Liver (tissue), 3 donors: ENCODE measurements at regions not wholly inside any gene's neighbourhood (a gene's known extent, or its start where the extent isn't known, plus 50 kb on each side); places are given as distances from the start of the nearest gene placed in this dataset.
"Not testable (repeated sequence)": the region's sequence is repeated elsewhere in the genome, so short reads cannot be mapped to it uniquely, and the experiment has no call there.

ENCODE experiments used
- EGR1 ChIP-seq, 2 donors: IDR thresholded peaks; 2 replicates each; pipeline ENCODE4 v1.6.1; 2016 to 2018; ENCODE audit warnings: antibody characterized with exemption in 2 of 2, low read depth in 2 of 2
- HNF4A ChIP-seq, 2 donors: conservative IDR thresholded peaks; 2 replicates each; pipeline ENCODE4 v1.6.1; 2016; ENCODE audit warnings: antibody characterized with exemption in 2 of 2, mild to moderate bottlenecking in 2 of 2
- NR2F2 ChIP-seq: IDR thresholded peaks from 2 replicates; pipeline ENCODE4 v1.6.1; 2016; ENCODE audit warnings: antibody characterized with exemption
- TAF1 ChIP-seq: conservative IDR thresholded peaks from 2 replicates; pipeline ENCODE4 v1.6.1; 2016; ENCODE audit warnings: antibody characterized with exemption, mild to moderate bottlenecking
- TF ChIP-seq, protein P1 (sequence below): fragments of 150-350 bp; IDR thresholded peaks from 2 replicates; pipeline ENCODE4 v1.5.1; 2017; ENCODE audit warnings: improper control_type of control experiment, low read depth, low read length; ENCODE audit not compliant: missing input control
- TF ChIP-seq, protein P2 (sequence below): IDR thresholded peaks from 2 replicates; pipeline ENCODE4 v1.6.1; 2016; ENCODE audit warnings: antibody characterized with exemption, mild to moderate bottlenecking
- TF ChIP-seq, protein P3 (sequence below): IDR thresholded peaks from 2 replicates; pipeline ENCODE4 v1.6.1; 2016; ENCODE audit warnings: antibody characterized with exemption
- donor health status: healthy.
- donor health status: healthy.

DNA sequence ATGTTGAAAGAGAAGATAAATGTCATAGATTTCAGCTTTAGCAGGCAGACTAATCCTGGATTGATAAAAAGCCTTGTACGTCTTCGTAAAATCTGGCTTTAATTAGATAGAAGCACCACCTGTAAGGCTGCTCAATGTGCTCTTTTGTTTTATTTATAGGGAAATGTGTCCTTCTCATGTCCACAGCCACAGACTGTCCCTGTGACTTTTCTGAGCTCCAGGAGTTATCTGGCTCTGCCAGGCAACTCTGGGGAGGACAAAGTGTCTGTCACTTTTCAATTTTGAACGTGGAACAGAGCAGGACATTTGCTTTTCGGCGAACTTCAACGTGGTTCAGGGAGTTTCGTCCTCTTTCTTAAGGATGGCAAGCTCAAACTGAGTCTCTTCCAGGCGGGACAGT is 203.0 kb upstream of the SPATA31A3 start:
- TF ChIP-seq, protein P1, sequence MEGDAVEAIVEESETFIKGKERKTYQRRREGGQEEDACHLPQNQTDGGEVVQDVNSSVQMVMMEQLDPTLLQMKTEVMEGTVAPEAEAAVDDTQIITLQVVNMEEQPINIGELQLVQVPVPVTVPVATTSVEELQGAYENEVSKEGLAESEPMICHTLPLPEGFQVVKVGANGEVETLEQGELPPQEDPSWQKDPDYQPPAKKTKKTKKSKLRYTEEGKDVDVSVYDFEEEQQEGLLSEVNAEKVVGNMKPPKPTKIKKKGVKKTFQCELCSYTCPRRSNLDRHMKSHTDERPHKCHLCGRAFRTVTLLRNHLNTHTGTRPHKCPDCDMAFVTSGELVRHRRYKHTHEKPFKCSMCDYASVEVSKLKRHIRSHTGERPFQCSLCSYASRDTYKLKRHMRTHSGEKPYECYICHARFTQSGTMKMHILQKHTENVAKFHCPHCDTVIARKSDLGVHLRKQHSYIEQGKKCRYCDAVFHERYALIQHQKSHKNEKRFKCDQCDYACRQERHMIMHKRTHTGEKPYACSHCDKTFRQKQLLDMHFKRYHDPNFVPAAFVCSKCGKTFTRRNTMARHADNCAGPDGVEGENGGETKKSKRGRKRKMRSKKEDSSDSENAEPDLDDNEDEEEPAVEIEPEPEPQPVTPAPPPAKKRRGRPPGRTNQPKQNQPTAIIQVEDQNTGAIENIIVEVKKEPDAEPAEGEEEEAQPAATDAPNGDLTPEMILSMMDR, result not testable (repeated sequence)
- not testable (repeated sequence) for TF ChIP-seq TAF1; HNF4A (conservative IDR thresholded peaks at IDR 0.05); NR2F2; EGR1 (IDR thresholded peaks at IDR 0.05; ENCODE audit: low read depth in 2 of 2)
- TF ChIP-seq, protein P2, sequence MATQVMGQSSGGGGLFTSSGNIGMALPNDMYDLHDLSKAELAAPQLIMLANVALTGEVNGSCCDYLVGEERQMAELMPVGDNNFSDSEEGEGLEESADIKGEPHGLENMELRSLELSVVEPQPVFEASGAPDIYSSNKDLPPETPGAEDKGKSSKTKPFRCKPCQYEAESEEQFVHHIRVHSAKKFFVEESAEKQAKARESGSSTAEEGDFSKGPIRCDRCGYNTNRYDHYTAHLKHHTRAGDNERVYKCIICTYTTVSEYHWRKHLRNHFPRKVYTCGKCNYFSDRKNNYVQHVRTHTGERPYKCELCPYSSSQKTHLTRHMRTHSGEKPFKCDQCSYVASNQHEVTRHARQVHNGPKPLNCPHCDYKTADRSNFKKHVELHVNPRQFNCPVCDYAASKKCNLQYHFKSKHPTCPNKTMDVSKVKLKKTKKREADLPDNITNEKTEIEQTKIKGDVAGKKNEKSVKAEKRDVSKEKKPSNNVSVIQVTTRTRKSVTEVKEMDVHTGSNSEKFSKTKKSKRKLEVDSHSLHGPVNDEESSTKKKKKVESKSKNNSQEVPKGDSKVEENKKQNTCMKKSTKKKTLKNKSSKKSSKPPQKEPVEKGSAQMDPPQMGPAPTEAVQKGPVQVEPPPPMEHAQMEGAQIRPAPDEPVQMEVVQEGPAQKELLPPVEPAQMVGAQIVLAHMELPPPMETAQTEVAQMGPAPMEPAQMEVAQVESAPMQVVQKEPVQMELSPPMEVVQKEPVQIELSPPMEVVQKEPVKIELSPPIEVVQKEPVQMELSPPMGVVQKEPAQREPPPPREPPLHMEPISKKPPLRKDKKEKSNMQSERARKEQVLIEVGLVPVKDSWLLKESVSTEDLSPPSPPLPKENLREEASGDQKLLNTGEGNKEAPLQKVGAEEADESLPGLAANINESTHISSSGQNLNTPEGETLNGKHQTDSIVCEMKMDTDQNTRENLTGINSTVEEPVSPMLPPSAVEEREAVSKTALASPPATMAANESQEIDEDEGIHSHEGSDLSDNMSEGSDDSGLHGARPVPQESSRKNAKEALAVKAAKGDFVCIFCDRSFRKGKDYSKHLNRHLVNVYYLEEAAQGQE, result not testable (repeated sequence)
- TF ChIP-seq, protein P3, sequence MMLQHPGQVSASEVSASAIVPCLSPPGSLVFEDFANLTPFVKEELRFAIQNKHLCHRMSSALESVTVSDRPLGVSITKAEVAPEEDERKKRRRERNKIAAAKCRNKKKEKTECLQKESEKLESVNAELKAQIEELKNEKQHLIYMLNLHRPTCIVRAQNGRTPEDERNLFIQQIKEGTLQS, result not testable (repeated sequence)
